ENCODE measurements at regions not wholly inside any gene's neighbourhood (a gene's known extent, or its start where the extent isn't known, plus 50 kb on each side); places are given as distances from the start of the nearest gene placed in this dataset.

DNA sequence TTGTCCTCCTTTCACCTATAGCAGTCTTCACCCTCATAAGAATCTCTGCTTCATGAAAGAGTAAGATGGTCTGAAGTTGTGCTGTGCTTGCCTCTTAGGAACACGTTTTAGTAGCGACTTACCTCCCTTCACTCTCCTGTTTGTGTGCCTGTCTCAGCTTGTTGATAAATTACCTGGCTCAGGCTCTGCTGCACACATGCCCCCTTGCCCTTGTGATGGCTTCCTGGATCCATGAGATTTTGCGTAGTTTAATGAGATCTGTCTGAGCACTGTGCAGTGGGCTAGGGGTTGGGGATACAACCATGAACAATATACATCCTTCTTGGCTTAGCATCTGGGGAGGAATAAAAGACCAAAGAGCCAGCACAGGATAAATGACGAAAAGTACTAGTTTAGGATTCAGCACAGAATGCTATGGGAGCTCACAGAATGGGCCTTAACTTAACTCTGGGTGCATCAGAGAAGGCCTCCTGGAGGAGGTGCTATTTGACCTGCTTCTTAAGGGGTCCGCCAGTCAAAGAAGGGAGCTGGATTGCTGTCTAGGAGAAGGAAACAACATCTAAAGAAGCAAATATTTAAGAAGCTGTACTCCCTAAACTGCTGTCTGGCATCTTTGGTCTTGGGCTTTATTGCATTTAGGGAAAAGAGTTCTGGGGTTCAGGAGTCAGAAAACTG, 175.7 kb upstream of the PLXNA2 start:
- TF ChIP-seq EZH2 (IDR thresholded peaks at IDR 0.05; ENCODE audit: insufficient read depth, low read length) (no peak), CTCF (IDR thresholded peaks at IDR 0.05; ENCODE audit: insufficient read depth, low read depth, low read length) (no peak)
